ENCODE measurements at regions not wholly inside any gene's neighbourhood (a gene's known extent, or its start where the extent isn't known, plus 50 kb on each side); places are given as distances from the start of the nearest gene placed in this dataset.

- Histone ChIP-seq H3K9me3 (no peaks in the 10 kb centered on the region), H3K4me3 (no peak overlapping the region), H3K27ac (no peak overlapping the region), H3K36me3 (no peaks in the 10 kb centered on the region), H3K27me3 (no peaks in the 10 kb centered on the region), H3K4me1 (no peaks in the 10 kb centered on the region)
- DNase-seq (ENCODE audit: low spot score) = no peak
- TF ChIP-seq, protein P1, sequence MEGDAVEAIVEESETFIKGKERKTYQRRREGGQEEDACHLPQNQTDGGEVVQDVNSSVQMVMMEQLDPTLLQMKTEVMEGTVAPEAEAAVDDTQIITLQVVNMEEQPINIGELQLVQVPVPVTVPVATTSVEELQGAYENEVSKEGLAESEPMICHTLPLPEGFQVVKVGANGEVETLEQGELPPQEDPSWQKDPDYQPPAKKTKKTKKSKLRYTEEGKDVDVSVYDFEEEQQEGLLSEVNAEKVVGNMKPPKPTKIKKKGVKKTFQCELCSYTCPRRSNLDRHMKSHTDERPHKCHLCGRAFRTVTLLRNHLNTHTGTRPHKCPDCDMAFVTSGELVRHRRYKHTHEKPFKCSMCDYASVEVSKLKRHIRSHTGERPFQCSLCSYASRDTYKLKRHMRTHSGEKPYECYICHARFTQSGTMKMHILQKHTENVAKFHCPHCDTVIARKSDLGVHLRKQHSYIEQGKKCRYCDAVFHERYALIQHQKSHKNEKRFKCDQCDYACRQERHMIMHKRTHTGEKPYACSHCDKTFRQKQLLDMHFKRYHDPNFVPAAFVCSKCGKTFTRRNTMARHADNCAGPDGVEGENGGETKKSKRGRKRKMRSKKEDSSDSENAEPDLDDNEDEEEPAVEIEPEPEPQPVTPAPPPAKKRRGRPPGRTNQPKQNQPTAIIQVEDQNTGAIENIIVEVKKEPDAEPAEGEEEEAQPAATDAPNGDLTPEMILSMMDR (IDR thresholded peaks at IDR 0.05) = no peak
Measured at GRCh38 chr17:71325886-71326285, 794.9 kb upstream of the SOX9 start.

DNA sequence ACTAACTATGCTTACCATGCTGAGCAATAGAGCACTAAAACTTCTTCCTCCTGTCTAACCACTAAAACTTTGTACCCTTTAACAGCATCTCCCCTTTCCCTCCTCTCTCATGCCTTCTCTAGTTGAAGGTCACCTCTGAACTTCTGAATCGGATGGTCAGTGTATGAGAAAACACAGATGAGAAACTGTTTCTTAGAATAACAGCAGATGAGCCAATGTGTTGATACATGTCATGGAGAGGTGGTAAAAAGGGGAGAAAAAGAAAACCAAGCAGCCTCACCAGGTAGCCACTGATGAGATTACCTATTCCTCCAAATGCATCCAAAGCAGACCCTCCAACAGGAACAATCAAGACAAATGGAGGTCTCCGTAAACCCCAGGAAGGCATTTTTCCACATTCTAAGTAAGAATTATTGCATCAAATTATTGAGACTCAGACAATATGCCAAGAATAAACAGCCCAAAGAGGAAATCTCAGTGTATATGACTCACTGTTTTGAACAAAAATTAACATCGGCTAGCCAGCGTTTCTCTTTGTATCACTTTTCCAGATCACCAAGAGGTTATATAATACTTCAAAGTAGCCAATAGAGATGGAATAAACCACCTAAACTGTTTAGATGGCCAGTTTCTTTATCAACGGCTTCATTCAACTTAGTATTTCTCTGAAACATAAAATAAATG, 793.3 kb upstream of the SOX9 start:
- DNase-seq (ENCODE audit: low spot score) = no peak
- Histone ChIP-seq H3K4me1 (no peaks in the 10 kb centered on the region), H3K27ac (no peak overlapping the region), H3K4me3 (no peak overlapping the region), H3K27me3 (no peaks in the 10 kb centered on the region), H3K36me3 (no peaks in the 10 kb centered on the region), H3K9me3 (no peaks in the 10 kb centered on the region)
- TF ChIP-seq, protein P1 (IDR thresholded peaks at IDR 0.05) = no peak

- DNase-seq (ENCODE audit: low spot score) = no peak
- Histone ChIP-seq H3K27me3 (no peaks in the 10 kb centered on the region), H3K9me3 (no peaks in the 10 kb centered on the region), H3K36me3 (no peaks in the 10 kb centered on the region), H3K4me1 (no peaks in the 10 kb centered on the region), H3K4me3 (no peak overlapping the region), H3K27ac (no peak overlapping the region)
- TF ChIP-seq, protein P1 (IDR thresholded peaks at IDR 0.05) = no peak
Measured at GRCh38 chr17:71329310-71330098, 791.3 kb upstream of the SOX9 start.

- no peaks in the 10 kb centered on the region for H3K4me1 ChIP-seq
- no peak overlapping the region for H3K27ac ChIP-seq
- TF ChIP-seq, protein P1 (IDR thresholded peaks at IDR 0.05) = no peak
- H3K27me3 ChIP-seq = no peaks in the 10 kb centered on the region
- no peaks in the 10 kb centered on the region for H3K36me3 ChIP-seq
- DNase-seq (ENCODE audit: low spot score) = no peak
- H3K4me3 ChIP-seq = no peak overlapping the region
- H3K9me3 ChIP-seq = no peaks in the 10 kb centered on the region
Measured at GRCh38 chr17:71330099-71330375, 790.8 kb upstream of the SOX9 start.

- Histone ChIP-seq H3K9me3 (no peaks in the 10 kb centered on the region), H3K27ac (no peak overlapping the region)
Measured at GRCh38 chr17:71331754-71332325, 789.0 kb upstream of the SOX9 start.

More at GRCh38 chr17:71331754-71332325, 789.0 kb upstream of the SOX9 start:
- no peak for DNase-seq (ENCODE audit: low spot score)
- Histone ChIP-seq H3K4me1 (no peaks in the 10 kb centered on the region), H3K4me3 (no peak overlapping the region), H3K36me3 (no peaks in the 10 kb centered on the region), H3K27me3 (no peaks in the 10 kb centered on the region)
- TF ChIP-seq, protein P1 (IDR thresholded peaks at IDR 0.05) = no peak
